Muscle of back (tissue), 3 donors: ENCODE measurements at regions not wholly inside any gene's neighbourhood (a gene's known extent, or its start where the extent isn't known, plus 50 kb on each side); places are given as distances from the start of the nearest gene placed in this dataset.
"Not testable (repeated sequence)": the region's sequence is repeated elsewhere in the genome, so short reads cannot be mapped to it uniquely, and the experiment has no call there.

Source experiments
- DNase-seq, 3 donors: peaks; one replicate each; pipeline versions ENCODE4 v3.0.0 to v3.0.0-alpha.2; 2013

DNA sequence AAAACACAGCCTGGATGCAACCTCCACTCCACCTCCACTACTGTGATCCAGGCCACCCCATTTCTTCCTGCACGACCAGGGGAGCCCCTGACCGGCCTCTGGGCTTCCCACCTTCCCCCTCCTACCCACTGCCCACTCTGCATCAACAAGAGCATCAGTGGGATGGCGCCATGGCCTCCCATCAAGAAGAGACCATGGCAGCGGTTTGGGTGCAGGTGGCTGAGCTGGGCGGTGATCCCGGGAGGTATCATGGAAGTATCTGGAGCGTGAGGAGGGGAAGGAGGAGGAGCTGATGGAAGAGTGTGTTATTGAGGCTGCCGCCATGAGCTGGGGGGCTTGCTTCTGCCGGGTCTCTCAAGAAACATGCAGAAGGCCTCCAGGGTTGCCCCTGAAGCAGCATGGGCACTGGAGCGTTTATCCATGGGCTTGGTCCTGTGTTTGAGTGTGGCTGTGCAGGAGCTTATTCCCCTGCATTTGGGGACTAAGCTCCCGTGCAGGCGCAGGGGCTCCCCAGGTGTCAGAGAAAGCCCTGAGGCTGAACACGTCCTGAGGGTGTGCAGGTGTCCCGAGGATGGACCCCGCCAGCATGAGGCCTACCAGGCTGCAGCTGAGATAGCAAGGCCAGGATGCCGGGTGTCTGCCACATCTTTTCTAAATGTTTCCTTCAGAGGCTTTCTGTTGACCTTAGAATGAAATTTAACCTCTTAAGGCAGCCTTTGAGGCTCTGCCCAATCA is 99.2 kb upstream of the PCBD1 start:
- no peak for DNase-seq

DNA sequence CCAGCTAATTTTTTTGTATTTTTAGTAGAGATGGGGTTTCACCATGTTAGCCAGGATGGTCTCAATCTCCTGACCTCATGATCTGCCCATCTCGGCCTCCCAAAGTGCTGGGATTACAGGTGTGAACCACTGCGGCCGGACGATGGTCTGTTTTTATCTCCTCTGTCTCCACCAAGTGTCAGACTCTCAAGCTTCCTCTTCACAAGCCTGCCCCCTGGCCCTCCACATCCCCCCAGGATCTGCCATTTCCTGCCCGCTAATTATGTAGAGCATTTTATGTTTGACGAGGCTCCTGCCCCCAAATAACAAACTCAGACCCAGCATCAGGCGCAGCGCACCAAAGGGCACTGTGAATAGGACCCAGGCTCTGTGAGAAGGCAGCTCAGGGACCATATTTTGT is 101.8 kb upstream of the PCBD1 start:
- not testable (repeated sequence) for DNase-seq

DNA sequence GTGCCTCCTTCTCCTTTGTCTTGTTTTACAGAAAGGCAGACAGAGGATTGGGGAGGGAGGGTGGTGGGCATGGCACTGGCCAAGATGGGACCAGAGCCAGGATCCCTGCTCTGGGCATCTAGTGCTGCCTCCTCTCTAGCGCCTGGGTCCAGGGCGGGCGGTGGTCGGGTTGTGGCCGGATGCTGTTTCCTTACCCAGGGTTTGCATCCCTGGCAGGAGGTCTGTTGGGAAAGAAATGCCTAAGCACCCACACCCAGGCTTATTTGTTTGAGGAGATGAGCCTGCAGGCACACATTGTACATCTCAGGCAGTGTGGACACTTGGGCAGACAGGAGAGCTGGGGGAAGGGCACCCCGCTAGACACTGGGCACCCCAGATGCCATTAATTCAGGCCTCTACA is 102.3 kb upstream of the PCBD1 start:
- no peak for DNase-seq

DNA sequence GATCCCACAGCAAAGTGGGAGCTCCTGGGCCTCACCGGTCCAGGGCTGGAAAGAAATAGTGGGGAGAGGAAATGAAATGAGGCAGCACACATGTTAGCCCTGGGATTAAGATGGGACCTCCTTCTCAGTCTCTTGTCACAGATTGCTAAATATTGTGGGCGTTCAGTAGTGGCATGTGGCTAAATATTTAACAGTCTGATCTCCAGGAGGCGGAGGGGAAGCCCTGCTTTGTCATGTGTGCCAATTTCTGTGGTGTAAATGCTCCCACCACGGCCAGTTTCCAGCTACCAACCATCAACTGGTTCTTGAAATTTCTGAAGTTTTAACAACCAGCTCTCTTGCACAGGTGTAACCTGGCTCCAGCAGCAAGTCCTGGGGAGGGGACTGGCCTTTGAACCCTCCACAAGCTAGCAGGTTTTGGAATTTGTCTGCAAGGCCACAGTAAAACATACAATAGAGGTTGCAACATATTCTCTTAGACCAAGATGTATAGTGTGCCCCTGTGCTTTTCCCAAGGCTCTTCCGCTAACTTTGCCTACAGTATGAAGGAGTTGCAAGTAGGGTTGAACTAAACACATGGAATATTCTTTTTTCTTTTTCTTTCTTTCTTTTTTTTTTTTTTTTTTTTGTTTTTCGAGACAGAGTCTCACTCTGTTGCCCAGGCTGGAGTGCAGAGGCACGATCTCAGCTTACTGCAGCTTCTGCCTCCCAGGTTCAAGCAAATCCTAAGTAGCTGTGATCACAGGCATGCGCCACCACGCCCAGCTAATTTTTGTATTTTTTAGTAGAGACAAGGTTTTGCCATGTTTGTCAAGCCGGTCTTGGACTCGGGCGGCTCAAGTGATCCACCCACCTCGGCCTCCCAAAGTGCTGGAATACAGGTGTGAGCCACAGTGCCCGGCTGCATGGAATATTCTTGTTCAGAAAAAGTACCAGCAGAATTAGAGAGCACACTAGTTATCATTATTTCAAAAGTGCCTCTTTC is 103.1 kb upstream of the PCBD1 start:
- DNase-seq, result no peak

DNA sequence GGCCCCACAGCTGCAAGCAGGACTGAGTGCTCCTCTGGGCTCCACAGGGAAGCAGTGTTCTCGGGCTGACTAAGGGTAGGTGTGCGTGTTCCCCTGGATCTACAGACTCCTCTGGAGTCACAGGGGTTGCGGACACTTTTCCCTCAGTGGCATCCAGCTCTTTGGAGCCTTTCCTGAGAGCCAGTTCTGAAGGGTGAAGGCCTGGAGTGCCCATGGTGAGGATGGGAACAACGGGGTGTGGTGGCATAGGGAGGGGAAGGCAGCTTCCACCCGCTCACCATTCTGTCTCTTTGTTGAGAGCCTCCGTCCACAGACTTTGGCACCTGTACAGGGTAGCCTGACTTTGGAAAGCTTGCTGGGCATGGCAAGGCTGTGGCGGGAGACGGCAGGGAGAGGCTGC is 104.1 kb upstream of the PCBD1 start:
- DNase-seq, result no peak

DNA sequence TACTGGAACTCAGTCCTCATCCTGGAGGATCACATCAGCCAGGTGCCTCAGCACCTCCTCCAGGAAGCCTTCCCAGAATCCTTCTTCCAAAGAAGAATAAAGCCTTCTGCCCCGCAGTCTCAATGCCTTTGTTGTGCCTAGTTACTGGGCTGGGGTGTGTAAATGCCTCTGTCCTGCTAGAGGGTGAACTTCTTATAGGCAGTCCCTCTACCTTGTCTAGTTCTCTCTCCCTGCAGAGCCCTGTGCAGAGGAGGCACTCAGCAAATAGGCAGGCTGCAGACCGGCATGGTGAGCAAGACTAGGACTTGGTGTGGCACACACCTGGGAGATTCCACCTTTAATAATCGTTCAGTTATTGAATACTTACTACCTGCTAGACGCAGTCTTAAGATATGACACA is 104.7 kb upstream of the PCBD1 start:
- DNase-seq, result no peak

DNA sequence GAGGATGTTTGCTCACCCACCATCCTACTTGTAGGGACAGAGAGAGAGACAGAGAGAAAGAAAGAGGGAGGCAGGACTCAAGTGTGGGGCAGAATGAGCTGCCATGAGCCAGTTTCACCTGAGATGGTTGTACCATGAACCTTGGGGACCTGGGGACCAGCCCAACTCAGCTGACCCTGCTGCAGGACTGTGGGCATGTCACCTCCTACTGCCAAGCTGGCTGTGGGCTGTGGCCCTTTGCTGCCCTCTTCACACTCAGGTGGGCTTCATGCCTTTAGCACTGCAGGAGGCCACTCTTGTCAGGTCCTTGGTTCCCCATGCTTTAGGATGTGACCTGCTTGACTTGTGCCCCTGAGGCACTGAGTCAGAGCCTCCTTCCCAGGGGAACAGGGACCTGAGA is 108.2 kb upstream of the PCBD1 start:
- DNase-seq, result no peak

DNA sequence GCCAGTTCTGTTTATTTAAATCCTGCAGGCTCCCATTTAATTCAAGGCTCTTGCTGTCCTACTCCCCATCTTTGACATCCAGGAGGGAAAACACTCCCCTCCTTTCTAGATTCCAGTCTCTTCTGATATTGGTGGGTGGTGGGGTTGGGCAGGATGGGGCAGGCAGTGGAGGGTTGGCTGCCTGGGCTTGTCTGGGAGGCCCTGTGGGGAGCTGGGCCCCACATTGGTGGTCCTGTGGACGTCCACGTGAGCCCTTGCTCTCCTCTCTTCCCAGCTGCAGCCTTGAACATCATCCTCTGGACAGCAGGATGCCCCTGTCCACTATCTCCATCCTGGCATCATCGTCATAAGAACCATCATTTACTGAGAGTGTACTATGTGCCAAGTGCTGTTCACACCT is 108.9 kb upstream of the PCBD1 start:
- DNase-seq, result no peak

DNA sequence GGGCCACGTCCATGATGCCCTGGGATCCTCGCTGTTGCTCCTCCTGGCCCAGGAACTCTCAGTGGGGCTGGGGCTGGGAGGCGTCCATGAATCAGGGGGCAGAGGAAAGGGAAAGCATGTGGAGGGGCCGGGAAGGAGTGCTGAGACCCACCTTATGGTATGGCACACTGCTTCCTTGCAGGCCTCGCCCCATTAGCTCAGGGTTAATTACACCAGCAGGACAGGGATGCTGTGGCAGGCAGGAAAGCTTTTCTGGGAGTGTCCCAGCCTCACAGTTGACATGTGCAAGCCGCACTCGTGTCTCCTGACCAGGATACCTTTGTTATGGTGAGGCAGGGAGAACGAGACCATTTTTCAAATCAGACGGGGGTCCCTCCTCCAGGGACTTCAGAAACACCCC is 109.7 kb upstream of the PCBD1 start:
- DNase-seq, result no peak

DNA sequence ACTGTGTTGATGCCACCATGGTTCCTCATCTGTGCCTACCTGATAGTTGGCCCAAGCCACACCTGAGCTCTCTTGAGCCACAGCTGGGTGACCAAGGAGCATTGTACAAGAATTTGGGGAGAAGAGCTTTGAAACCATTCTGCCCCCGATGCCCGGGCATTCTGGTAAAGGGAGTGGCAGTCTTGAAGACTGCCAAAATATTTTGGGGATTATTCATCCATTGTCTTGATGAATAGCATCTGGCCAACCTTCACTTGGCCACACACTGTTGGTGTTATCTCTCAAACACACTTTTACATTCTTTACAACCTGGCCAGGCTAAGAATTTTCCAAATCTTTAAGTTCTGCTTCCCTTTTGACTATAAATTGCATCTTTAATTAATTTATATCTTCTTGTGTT is 113.1 kb upstream of the PCBD1 start:
- no peak for DNase-seq

DNA sequence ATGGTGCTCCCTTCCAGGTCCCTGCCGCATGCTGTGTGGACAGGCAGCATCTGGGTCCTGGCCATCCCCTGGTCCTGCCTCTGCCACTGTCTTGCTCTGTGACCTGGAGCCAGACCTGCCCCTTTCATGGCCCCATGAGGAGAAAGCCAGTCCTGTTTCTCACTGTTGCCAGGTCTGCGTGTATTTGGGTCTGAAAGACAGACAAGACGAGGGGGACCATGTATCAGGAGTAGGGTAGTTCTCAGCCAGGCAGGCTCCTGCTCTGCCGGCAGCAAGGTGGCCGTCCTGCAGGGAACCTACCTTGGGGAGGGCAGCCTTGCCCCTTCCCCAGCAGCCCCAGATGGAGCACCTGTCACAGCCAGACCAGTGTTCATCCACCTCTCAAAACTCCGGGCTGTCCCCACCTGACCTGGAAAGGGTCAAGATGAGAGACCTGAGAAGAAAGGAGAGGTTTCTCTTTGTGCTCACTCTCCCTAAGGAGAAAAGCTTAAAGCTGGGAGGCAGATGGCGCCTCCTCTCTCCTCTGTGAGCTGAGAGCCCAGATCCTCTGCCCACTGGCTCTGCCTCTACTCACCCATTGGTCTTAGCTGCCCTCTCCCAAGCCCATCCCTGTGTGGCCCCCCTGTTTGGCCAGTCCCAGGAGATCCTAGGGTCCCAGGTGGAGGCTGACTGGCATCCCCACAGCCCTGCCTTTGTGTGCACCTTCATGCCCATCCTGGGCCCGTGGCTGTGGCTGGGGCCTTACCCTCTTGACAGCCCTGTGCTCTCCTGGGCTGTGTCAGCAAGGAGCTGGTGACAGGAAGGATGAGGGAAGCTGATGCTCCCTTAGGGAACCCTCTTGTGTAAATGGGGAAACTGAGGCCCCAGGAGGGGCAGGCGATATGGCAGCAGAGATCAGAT is 116.1 kb upstream of the PCBD1 start:
- no peak for DNase-seq

DNA sequence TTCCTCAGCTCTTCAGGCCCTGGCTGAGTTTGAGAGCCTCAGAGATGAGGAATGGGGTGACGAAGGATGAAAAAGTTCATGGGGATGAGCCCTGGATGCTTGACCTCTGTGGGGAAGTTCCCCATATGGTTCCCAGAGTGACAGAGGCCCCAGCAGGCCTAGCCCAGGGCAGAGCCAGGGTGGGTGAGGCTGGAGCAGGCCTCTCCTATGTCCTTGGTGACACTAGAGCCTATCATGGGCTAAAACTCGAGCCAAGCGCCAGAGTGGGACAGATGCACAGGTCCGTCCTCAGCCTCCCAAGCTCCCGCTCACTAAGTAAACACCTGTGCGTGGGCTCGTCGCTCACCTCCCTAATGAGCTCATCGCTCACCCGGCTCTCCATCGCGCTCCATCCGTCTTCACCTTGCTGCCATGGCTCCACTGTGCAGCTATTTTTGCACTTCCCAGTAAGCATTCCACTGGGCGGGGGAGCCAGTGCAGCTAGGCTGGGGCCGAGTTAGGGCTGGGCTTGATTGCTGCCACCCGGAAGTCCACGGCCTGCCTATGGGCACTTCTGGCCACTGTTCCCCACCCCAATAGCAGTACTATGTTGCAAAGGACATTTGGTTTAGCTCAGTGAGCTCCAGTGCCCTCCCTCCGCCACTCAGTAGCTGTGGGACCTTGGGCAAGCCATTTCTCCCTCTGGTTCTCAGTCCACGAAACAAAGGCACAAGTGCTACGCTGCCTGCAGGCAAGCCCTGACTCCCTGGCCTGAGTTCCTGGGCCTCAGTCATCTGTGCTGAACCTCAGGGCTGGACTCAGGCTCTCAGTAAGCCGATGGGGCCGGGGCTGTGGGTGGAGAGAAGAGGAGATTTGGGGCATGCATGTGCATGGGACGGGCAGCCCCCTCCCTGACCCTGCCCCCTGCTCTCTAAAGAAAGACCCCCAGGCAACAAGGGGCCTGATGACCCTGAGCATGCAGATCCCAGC is 117.3 kb upstream of the PCBD1 start:
- no peak for DNase-seq

DNA sequence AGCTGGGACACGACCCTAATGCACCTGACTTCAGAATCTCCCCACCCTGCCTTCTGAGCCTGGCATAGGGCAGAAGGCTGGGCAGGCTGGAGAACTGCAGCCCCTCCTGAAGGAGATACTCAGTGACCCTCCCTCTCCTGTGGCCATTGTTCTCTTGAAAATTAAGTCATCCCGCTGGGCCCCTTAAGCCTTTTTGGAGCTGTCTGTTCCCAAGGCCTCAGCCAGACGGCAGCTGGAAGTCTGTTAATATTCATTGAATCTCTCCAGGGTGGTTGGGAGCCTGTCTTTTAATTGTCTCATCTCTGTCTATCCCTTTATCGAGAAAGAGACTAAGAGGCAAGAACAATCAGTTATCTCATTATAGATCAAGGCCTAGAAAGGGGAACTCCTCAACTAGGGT is 118.1 kb upstream of the PCBD1 start:
- DNase-seq, result no peak

DNA sequence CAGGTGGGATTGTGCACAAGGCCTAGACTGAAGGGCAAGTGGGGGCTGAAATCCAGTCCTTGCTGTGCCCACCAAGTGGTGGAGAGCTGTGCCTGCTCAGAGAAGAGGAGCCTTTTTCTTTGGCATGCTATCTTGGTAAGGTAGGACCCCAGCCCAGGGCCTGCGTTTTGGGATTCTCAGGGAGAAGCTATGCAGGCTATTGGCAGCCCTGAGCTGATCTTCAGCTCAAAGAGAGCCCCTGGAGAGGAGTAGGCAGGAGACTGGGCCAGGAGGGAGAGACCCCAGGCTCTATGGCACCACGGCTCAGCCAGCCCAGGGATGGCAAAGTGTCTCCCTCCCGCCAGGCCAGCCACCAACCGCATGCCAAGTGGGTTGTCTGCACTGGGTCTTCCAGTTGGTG is 119.2 kb upstream of the PCBD1 start:
- DNase-seq, result no peak

DNA sequence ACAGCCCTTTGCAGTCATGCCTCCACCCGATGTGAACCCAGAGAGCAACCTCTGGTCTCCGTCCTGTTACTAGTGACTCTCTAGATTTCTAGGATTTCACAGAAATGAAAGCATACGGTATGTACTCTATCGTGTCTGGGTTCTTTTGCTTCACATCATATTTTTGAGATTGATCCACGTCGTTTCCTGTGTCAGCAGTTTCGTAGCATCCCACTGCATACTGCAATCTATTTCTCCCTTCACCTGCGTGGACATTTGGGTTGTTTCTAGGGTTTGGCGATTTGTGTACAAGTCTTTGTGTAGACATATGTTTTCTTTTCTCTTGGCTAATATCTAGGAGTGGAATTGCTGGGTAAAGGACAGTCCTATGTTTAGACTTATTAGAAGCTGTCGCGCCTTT is 119.8 kb upstream of the PCBD1 start:
- no peak for DNase-seq

DNA sequence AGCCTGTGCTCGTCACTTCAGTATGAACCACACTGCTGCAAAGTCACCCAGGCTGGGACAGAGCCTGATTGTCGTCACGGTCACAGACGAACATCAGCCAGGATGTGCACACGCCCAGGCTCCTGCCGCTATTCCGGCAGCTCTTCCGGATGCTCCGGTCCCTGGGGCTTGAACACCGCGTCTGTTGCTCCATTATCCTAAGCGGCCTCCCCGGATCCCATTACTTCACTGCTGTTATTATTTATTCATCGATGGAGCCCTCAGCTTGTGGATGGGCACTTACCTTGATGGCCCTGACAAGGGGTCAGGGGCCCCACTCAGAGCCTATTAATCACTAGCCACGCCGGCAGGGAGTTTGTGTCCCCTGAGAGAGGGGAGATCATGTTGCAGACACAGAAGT is 120.8 kb upstream of the PCBD1 start:
- peak in 1 of 3 donors; percentile 24 for DNase-seq

DNA sequence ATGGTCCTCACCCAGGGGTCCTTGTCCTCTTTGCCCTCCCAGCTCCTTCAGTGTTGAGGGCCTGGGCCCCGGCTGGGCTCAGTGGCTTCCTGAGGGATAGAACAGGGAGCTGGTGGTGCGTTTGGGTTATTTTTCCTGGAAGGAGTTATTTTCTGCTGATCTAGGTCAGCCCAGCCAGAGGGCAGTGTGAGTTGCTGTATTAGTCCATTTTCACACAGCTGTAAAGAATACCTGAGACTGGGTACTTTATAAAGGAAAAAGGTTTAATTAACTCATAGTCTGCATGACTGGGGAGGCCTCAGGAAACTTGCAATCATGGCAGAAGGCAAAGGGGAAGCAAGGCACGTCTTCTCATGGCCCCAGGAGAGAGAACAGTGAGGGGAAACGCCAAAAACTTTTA is 122.4 kb upstream of the PCBD1 start:
- DNase-seq, result no peak

DNA sequence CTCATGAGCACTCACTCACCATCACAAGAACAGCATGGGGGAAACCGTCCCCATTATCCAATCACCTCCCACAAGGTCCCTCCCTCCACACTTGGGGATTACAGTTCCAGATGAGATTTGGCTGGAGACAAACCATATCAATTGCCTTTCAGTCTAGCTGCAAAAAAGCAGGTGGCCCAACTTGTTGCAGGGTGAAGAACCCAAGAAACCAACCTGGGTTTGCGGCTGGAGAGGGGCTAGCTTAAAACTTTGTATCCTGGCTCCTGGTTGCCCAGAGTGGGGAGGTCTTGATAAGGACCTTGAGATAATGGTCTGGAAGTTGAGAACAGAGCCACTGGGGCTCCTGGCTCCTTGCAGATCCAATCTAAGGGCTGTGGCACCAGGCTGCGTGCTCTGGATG is 122.8 kb upstream of the PCBD1 start:
- no peak for DNase-seq

DNA sequence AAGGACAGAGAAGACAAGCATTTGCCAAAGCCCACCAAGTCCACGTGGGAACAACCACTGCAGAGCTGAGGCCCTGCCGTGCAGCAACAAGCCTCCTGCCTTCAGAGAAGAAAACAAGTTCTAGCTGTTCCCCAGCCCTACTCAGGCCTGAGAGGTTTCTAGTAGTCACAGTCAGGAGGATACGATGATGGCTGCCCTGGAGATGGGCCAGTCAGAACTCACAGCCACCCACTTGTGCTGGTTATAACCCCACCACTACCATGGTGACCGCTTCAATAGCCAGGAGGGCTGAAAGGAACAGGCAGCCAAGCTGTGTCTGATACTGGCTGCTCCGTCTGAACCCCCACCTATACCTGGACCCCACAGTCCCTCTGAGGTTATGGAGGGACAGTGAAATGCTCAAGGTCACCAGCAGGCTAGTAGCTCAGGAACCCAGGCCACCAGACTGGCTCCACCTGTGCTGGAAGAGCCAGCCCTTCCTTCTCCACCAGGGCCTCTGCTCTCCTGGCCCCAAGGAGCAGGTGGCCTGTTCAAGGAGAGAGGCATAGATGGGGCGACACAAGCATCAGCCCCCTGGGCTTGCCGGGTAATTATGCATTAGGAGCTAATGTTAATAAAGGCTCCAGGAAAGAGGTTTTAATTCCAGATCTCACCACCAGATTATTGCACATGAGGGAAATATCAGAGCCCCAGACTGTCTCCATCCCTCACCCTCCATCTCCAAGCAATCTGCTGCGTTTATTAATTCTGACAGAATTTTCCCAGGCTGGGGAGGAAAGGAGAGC is 125.8 kb upstream of the PCBD1 start:
- no peak for DNase-seq

DNA sequence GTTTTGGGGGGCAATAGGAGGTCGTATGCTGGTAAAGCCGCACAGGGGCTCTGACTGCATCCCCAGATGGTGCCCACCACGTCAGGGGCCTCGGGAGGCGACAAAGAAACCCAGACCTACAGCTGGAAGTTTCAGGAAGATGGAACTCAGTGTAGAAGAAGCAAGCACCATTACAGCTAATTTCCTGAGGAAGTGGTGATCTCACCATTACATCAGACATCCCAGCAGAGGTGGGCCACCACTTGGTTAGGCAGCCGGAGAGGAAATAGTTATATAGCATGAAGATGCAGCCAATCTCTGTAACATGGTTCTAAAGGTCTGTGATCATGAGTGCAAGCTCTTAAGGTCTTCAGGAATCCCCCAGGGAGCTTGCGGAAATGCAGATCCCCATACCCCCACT is 127.3 kb upstream of the PCBD1 start:
- no peak for DNase-seq
